D721Med (cell line): ENCODE measurements at regions not wholly inside any gene's neighbourhood (a gene's known extent, or its start where the extent isn't known, plus 50 kb on each side); places are given as distances from the start of the nearest gene placed in this dataset.

Experiments used
- DNase-seq: peaks from one replicate; pipeline ENCODE4 v3.0.0; 2011; ENCODE audit warnings: low spot score; ENCODE audit not compliant: insufficient read length
- FAIRE-seq: peaks from 2 replicates; lab custom pipeline; 2011; peaks lifted over from hg19 to GRCh38; lab: Jason Lieb, UNC
- TF ChIP-seq, protein P1 (sequence below): IDR thresholded peaks from 2 replicates; pipeline ENCODE4 v1.5.1; 2012; ENCODE audit warnings: mild to moderate bottlenecking, control low read depth; ENCODE audit not compliant: insufficient read depth; ENCODE audit errors: missing control alignments

DNA sequence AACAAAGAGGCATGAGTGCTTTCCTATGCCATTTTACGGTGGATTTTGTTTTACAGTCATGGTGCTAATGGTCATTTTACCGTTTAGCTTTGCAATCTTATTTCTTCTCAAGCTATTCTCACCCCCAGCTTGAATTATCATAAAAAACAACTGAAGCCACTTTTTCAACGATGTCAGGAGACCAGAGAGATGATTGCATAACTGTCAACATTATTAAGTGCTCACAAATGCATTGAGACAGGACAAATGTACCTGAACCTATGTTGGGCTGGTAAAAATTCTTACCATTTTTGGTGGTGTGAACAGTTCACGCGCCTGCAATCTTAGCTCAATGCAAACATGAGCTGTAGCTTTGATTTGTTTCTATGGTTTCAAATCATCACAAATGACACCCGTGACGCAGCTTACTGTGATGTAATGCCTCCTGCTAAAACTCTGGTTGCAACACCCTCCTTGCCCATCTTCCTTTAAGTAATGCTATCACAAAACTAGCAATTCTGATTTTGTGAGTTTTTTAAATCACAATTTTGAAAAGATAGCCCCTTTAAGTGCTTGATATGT lies 104.4 kb downstream of the UCHL5 start:
- FAIRE-seq: peak; percentile 35
- no peak for DNase-seq
- TF ChIP-seq, protein P1, sequence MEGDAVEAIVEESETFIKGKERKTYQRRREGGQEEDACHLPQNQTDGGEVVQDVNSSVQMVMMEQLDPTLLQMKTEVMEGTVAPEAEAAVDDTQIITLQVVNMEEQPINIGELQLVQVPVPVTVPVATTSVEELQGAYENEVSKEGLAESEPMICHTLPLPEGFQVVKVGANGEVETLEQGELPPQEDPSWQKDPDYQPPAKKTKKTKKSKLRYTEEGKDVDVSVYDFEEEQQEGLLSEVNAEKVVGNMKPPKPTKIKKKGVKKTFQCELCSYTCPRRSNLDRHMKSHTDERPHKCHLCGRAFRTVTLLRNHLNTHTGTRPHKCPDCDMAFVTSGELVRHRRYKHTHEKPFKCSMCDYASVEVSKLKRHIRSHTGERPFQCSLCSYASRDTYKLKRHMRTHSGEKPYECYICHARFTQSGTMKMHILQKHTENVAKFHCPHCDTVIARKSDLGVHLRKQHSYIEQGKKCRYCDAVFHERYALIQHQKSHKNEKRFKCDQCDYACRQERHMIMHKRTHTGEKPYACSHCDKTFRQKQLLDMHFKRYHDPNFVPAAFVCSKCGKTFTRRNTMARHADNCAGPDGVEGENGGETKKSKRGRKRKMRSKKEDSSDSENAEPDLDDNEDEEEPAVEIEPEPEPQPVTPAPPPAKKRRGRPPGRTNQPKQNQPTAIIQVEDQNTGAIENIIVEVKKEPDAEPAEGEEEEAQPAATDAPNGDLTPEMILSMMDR: no peak

DNA sequence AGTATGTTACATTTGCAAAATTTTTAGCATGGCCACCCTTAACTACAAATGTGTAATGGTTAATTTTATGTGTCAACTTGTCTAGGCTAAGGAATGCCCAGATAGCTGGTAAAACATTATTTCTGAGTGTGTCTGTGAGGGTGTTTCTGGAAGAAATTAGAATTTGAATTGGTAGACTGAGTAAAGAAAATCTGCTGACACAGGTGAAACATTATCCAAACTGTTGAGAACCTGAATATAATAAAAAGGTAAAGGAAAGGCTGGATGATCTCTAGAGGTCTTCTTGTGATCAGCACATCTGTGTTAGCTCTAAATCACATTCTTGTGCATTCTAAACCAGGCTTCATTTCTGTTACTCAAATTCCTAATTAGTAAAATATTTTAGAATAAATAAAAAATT lies 100.8 kb downstream of the UCHL5 start:
- FAIRE-seq: peak; percentile 78
- TF ChIP-seq, protein P1: no peak
- no peak for DNase-seq

DNA sequence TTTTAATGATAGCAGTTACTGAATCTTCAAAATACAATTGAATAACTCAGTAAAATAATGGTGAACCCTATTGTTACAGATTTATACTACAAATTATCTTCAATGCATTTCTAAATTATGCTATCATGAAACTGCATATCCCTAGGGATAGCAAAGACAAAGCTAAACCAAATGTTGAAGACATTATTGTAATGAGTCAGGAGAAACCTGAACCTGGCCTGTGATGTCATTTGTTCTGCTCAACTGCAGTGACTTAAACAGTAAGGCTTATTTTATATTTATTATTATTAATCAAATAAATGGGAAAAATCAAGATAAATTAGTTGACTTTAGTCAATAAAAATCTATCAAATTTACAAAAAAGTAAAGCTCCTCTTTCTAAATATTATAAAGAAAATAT lies 100.3 kb downstream of the UCHL5 start:
- TF ChIP-seq, protein P1: no peak
- DNase-seq (no peak), FAIRE-seq (peak; percentile 89)

DNA sequence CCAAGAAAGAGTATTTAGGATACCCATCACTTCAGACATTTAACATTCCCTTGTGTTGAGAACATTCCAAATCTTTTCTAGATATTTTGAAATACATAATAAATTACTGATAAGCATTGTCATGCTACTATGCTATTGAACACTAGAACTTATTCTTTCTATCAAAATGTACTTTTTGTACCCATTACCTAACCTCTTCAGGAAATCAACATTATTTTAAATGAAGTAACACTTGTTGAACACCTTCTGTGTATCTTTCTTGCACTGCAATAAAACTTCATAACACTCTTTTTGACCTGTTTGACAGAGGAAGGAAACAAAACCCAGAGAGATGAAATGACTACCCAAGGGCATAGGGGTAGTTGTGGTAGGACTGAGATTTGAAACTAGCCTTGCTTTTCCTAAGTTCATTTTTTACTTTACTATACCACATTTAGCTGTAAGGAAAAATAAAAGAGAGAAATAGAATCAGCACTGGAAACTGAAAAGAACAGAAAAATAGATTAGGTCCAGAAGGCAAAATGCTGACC lies 99.4 kb downstream of the UCHL5 start:
- FAIRE-seq (peak; percentile 48), DNase-seq (no peak)
- TF ChIP-seq, protein P1: no peak
